Fibroblast of pulmonary artery (primary cell): ENCODE measurements at regions not wholly inside any gene's neighbourhood (a gene's known extent, or its start where the extent isn't known, plus 50 kb on each side); places are given as distances from the start of the nearest gene placed in this dataset.

Experiments
- DNase-seq: peaks from one replicate; pipeline ENCODE4 v3.0.0-alpha.2; 2010; ENCODE audit warnings: low read depth
- H3K4me3 ChIP-seq: replicated peaks from 2 replicates; pipeline ENCODE4 v1.5.1; 2011; ENCODE audit warnings: low read depth, mild to moderate bottlenecking, control low read depth, low read length, moderate library complexity
- TF ChIP-seq, protein P1 (sequence below): IDR thresholded peaks from 2 replicates; pipeline ENCODE4 v1.5.1; 2011; ENCODE audit warnings: mild to moderate bottlenecking, control low read depth, low read length, inconsistent platforms; ENCODE audit errors: missing control alignments

- no peak overlapping the region for H3K4me3 ChIP-seq
- DNase-seq, result no peak
- TF ChIP-seq, protein P1, sequence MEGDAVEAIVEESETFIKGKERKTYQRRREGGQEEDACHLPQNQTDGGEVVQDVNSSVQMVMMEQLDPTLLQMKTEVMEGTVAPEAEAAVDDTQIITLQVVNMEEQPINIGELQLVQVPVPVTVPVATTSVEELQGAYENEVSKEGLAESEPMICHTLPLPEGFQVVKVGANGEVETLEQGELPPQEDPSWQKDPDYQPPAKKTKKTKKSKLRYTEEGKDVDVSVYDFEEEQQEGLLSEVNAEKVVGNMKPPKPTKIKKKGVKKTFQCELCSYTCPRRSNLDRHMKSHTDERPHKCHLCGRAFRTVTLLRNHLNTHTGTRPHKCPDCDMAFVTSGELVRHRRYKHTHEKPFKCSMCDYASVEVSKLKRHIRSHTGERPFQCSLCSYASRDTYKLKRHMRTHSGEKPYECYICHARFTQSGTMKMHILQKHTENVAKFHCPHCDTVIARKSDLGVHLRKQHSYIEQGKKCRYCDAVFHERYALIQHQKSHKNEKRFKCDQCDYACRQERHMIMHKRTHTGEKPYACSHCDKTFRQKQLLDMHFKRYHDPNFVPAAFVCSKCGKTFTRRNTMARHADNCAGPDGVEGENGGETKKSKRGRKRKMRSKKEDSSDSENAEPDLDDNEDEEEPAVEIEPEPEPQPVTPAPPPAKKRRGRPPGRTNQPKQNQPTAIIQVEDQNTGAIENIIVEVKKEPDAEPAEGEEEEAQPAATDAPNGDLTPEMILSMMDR, result no peak
Observed at GRCh38 chr22:48357196-48357595, 1470.5 kb downstream of the BRD1 start.

GRCh38 chr22:48356731-48357130 lies 1470.9 kb downstream of the BRD1 start:
- TF ChIP-seq, protein P1, result no peak
- H3K4me3 ChIP-seq, result no peak overlapping the region
- no peak for DNase-seq

- DNase-seq, result no peak
- H3K4me3 ChIP-seq, result no peak overlapping the region
- TF ChIP-seq, protein P1, result no peak
Observed at GRCh38 chr22:48354096-48354495, 1473.6 kb downstream of the BRD1 start.

DNA sequence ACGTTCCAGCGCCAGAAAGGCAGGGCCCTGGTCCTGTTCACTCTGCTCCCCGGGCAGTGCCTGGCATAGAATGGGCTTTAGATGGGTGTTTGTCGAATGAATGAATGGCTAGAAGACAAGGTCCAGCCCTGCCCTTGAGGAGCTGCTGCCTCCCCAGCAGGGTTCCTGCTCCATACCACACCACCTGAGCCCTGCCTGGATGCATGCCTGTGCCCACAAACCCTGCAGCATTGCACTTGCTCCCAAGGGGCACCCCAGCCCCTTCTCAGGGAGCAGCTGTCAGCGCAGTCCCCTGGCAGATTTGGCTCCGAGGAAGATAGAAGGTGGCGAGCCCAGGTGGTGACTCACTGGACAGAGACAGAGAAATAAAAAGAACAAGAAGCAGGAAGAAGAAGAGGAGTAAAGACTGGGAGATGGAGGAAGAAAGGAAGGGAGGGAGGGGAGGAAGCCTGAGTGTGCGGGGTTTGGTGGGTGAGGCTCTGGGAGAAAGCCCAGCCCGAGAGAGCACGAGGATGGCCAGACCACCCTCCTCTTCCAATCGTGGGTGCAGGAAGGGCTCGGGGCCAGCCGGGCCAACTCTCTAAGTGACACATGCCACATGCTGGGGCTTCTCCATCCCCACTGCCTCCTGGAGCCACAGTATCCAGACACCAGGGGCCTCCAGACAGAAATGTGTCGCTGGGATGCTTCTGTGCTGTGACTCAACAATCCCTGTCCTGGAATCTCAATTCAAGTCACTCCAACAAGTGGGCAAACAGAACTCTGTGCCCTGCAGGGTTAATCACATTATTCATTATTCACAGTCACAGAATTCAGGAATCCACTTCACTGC lies 1474.3 kb downstream of the BRD1 start:
- H3K4me3 ChIP-seq, result no peak overlapping the region
- TF ChIP-seq, protein P1, result no peak
- no peak for DNase-seq

DNA sequence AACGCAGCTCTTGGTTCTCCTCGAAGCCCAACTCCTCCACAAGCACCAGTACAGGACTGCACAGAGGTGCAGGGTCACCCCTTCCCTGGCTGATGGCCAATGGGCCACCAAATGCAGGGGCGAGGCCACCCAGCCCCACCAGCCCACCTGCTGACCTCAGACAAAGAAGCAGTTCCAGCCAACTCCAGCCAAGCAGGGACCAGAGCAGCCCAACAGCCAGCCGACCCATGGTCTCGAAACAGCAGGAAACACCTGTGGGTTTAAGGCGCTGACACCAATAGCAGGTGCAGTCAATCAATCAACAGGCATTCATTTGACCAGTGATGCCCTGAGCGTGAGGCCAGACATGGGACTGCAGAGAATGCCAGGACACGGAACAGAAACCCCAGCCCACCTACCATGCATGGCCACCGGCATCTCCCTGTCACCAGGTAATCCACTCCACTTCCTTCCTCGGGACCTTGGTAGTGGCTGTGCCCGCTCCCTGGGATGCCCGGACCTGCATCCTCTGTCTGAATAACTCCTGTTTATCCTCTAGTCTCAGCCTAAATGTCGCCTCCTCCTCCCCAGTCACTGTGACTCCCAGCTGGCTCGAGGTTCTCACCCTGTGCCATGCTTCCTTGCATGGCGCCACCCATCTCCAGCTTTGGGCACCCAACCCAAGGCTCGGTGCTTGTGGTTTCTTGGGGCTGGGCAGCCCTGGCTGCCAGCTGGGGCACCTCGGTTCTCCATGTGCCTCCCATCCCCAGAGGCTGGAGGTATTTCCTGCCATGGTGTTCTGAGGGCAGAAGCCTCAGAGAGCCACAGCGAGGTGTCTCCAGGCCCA lies 1475.4 kb downstream of the BRD1 start:
- TF ChIP-seq, protein P1, result no peak
- no peak for DNase-seq
- no peak overlapping the region for H3K4me3 ChIP-seq

DNA sequence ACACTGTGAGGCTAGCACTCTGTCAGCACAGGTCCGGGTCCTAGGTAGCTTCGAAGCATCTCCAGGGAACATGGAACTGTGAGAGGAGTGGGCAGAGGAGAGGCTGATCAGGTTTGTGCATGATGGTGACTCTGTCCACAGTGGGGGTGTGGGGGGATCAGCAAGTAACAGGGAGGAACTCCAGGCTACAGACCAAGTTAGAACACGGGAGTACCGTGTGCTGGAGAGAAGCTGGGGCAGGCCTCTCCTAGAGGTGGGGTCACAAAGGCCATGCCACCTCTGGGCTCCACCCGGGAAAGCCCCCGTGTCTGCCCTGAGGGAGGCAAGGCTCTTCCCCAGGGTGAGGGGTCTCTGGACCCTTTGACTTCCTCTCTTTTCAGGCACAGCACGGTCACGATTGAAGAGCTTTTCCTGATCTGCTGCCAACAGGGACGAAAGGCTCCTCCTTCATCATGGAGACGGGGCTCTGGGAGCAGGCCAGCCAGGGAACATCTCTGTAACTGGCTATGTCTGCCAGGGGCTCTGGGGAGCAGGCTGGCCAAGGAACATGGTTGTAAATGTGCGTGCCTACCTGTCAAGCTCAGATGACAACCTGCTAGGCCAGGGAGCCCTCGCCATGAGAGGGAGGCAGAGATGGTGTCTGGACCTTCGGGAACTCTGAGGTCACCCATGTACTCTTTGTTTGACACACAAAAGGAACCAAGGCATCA lies 1476.1 kb downstream of the BRD1 start:
- TF ChIP-seq, protein P1, result no peak
- no peak overlapping the region for H3K4me3 ChIP-seq

More for the DNA sequence above, 1476.1 kb downstream of the BRD1 start:
- DNase-seq, result no peak
